Lung (tissue), 11 donors: ENCODE measurements at regions not wholly inside any gene's neighbourhood (a gene's known extent, or its start where the extent isn't known, plus 50 kb on each side); places are given as distances from the start of the nearest gene placed in this dataset.

Experiments used
- ATAC-seq: fragments of 200-7000 bp; cut with Tn5 transposase; one replicate; pipeline ENCODE4 v1.9.1; 2020; ENCODE audit warnings: moderate number of reproducible peaks; ENCODE audit not compliant: insufficient read depth, low FRiP score
- DNase-seq, 3 donors: peaks; one replicate each; pipeline ENCODE4 v3.0.0-alpha.2; 2013 to 2017
- H3K27ac ChIP-seq, 2 donors: one replicate each; pipeline ENCODE4 v1.5.1; 2013; ENCODE audit warnings: mild to moderate bottlenecking in 2 of 2, moderate library complexity in 2 of 2, control low read depth in 1 of 2, inconsistent platforms in 1 of 2, low read depth in 1 of 2, low read length in 1 of 2
- H3K27me3 ChIP-seq, 3 donors: one replicate each; pipeline ENCODE4 v1.5.1; 2013; ENCODE audit warnings: low read length in 2 of 3; ENCODE audit not compliant: control insufficient read depth in 3 of 3, insufficient read depth in 3 of 3
- H3K36me3 ChIP-seq, 4 donors: one replicate each; pipeline ENCODE4 v1.5.1; 2013; ENCODE audit warnings: low read length in 4 of 4, mild to moderate bottlenecking in 1 of 4, moderate library complexity in 1 of 4; ENCODE audit not compliant: control insufficient read depth in 4 of 4, insufficient read depth in 4 of 4
- H3K4me1 ChIP-seq, 5 donors: one replicate each; pipeline ENCODE4 v1.5.1; 2013; ENCODE audit warnings: low read length in 5 of 5, mild to moderate bottlenecking in 2 of 5, moderate library complexity in 1 of 5; ENCODE audit not compliant: control insufficient read depth in 5 of 5, insufficient read depth in 5 of 5
- H3K4me3 ChIP-seq: one replicate; pipeline ENCODE4 v1.5.1; 2013; ENCODE audit warnings: mild to moderate bottlenecking, control low read depth, moderate library complexity
- H3K9ac ChIP-seq, 2 donors: one replicate each; pipeline ENCODE4 v1.5.1; 2013; ENCODE audit warnings: low read length in 2 of 2, control low read depth in 1 of 2; ENCODE audit not compliant: insufficient read depth in 1 of 2
- H3K9me3 ChIP-seq, 4 donors: one replicate each; pipeline ENCODE4 v1.5.1; 2013; ENCODE audit warnings: low read length in 3 of 4, mild to moderate bottlenecking in 1 of 4, moderate library complexity in 1 of 4; ENCODE audit not compliant: control insufficient read depth in 4 of 4, insufficient read depth in 3 of 4
- WGBS, 2 donors: extraction: QIAGEN DNeasy Blood & Tissue Kit; methylation state at CpG; one replicate each; pipeline ENCODE4 v1.1.7; 2013; 5-methylcytosine and 5-hydroxymethylcytosine counted together
- TF ChIP-seq, protein P1 (sequence below): IDR thresholded peaks from 2 replicates; pipeline ENCODE4 v1.5.1; 2012; ENCODE audit warnings: mild to moderate bottlenecking; ENCODE audit errors: control extremely low read depth, extremely low read depth
- donor health status: control.
- donor health status: control.
- donor health status: Bipolar disorder and iron deficiency.
- donor health status: healthy.
- donor health status: DM: yes; HTN: yes; CAD: no.

DNA sequence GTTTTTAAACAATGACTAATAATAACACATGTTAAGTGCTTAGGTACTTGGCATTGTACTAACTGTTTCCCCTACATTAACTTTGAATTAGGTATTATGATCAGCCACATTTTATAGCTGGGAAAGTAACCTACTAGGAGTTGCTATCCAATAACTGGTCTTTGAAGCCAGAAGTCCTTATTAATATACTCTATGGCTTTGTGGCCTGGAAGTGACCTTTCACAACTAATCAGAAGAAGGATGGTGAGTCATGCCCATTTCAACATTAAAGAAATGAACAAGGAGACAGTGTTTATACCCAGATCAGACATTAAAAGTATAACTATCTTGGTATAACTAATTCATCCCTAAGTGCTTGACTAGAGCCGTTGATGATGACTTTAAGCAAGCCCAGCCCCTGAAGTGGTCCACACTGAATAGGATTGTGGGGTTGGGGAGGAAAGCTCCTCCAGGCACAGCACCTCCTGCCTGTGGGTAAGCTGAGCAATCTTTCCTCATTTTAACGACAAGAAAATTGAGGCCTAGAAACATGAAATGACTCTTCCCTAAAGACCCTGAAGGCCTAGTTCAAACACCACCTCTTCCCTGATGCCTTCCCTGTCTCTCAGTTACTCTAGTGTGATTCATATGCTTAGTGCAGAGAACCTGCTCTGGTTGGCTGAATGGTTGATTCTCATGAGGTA lies 71.6 kb upstream of the RFX8 start:
- 64 to 71% methylated on average over 2 of the region's 2 CpGs for WGBS, 2 donors
- no peak for ATAC-seq
- Histone ChIP-seq H3K9ac (no peak overlapping the region), H3K27me3 (no peaks in the 10 kb centered on the region), H3K36me3 (no peaks in the 10 kb centered on the region), H3K9me3 (no peaks in the 10 kb centered on the region), H3K27ac (no peak overlapping the region), H3K4me3 (no peak overlapping the region), H3K4me1 (peaks cover 0 to 10% (median 6%) of the 10 kb centered on the region in 5 donors)
- no peak for DNase-seq
- TF ChIP-seq, protein P1, sequence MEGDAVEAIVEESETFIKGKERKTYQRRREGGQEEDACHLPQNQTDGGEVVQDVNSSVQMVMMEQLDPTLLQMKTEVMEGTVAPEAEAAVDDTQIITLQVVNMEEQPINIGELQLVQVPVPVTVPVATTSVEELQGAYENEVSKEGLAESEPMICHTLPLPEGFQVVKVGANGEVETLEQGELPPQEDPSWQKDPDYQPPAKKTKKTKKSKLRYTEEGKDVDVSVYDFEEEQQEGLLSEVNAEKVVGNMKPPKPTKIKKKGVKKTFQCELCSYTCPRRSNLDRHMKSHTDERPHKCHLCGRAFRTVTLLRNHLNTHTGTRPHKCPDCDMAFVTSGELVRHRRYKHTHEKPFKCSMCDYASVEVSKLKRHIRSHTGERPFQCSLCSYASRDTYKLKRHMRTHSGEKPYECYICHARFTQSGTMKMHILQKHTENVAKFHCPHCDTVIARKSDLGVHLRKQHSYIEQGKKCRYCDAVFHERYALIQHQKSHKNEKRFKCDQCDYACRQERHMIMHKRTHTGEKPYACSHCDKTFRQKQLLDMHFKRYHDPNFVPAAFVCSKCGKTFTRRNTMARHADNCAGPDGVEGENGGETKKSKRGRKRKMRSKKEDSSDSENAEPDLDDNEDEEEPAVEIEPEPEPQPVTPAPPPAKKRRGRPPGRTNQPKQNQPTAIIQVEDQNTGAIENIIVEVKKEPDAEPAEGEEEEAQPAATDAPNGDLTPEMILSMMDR, result no peak

DNA sequence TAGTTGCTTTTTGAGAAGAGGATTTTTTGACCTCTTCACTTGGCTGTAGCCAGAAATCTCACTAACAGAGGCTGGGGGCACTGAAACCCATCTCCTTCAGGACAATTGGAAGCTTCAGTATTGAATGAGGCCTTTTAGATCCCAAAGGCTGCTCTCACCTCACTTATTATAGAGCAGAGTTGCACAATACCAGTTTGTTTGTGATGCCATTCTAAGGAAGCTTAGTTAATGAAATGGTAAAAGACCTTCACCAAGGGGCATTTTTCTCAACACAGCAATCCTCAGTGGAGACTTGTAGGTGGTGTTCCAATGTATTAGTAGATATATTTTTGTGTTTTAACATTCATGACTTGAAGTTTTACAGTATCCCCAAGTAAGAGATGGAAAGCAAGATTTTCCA lies 71.0 kb upstream of the RFX8 start:
- ATAC-seq (no peak), DNase-seq (no peak)
- peaks cover 0 to 4% (median 1%) of the 10 kb centered on the region in 5 donors for H3K4me1 ChIP-seq
- H3K4me3 ChIP-seq, result no peak overlapping the region
- H3K36me3 ChIP-seq, result no peaks in the 10 kb centered on the region
- H3K9ac ChIP-seq, result no peak overlapping the region
- H3K27ac ChIP-seq, result no peak overlapping the region
- no peaks in the 10 kb centered on the region for H3K9me3 ChIP-seq
- H3K27me3 ChIP-seq, result no peaks in the 10 kb centered on the region
- TF ChIP-seq, protein P1, result no peak

DNA sequence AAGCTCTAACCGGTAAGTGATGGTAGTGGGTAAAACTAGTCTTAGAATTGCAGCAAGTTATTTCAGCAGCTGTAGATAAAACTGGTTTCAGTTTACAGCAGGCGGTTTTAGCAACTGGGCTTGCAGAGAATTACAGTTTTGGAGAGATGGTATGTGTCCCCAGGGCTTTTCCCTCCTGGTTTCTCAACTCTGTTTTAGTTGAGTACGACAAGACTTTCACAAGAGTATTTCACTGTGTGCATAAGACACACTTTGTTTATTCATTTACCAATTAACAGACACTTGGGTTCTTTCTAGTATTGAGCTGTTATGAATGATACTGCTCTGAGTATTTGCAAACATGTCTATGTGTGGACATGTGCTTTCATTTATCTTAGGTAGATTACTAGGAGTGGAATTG lies 65.6 kb upstream of the RFX8 start:
- Histone ChIP-seq H3K4me1 (no peaks in the 10 kb centered on the region), H3K9ac (no peak overlapping the region), H3K4me3 (no peak overlapping the region), H3K36me3 (no peaks in the 10 kb centered on the region), H3K9me3 (no peaks in the 10 kb centered on the region), H3K27ac (no peak overlapping the region), H3K27me3 (no peaks in the 10 kb centered on the region)
- DNase-seq (no peak), ATAC-seq (no peak)
- TF ChIP-seq, protein P1, result no peak
- 63 to 67% methylated on average over 3 of the region's 3 CpGs for WGBS, 2 donors

DNA sequence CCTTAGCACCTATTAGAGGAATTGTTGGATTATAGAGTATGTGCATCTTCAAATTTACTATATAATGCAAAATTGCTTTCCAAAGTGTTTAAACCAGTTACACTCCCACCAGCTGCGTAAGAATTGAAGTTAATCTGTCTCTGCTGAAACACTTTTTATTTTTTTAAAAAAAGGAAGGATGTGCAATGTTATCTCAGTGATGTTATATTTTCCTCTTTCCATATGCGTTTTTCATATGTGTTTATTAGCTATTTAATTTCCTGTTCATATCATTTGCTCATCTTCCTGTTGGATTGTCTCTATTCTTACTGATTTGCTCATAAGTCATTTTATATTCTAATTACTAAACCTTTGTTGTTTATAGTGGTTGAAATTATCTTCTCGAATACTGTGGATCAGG lies 63.2 kb upstream of the RFX8 start:
- Histone ChIP-seq H3K4me3 (no peak overlapping the region), H3K27ac (no peak overlapping the region), H3K27me3 (no peaks in the 10 kb centered on the region), H3K9me3 (no peaks in the 10 kb centered on the region), H3K9ac (no peak overlapping the region), H3K4me1 (peaks cover 0 to 9% (median 4%) of the 10 kb centered on the region in 5 donors), H3K36me3 (no peaks in the 10 kb centered on the region)
- DNase-seq (no peak), ATAC-seq (no peak)
- TF ChIP-seq, protein P1, result no peak
- 66 to 70% methylated on average over 3 of the region's 3 CpGs for WGBS, 2 donors
